SH-SY5Y (cell line): ENCODE measurements at regions not wholly inside any gene's neighbourhood (a gene's known extent, or its start where the extent isn't known, plus 50 kb on each side); places are given as distances from the start of the nearest gene placed in this dataset.

Experiments used
- GATA2 ChIP-seq: IDR thresholded peaks from 2 replicates; pipeline ENCODE4 v1.6.1; 2011; ENCODE audit warnings: mild to moderate bottlenecking, low read depth, low read length
- GATA3 ChIP-seq: IDR thresholded peaks from 2 replicates; pipeline ENCODE4 v1.6.1; 2011; ENCODE audit warnings: low read depth, mild to moderate bottlenecking, low read length, moderate library complexity

DNA sequence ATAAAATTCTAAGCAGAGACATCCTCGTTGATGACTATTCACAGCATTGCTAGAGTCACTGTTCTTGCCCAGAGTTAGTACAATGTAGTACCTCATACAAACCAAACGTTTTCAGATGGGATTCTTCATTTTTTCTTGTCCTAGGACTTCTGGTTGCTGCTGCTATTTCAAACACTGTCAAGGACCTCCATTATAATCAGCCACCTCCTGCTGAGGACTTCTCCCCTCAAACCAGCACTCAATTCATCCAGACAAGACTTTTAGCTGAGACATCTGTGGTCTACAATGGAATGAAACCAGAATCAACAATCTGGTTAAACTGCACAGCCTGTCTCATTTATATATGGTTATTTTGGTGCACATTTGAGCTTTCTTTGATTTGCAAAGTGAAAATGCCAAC, 1008.8 kb downstream of the STPG2 start:
- no peak for TF ChIP-seq GATA2
- TF ChIP-seq GATA3 = no peak
